HPDE6-E6E7 (cell line): ENCODE measurements at regions not wholly inside any gene's neighbourhood (a gene's known extent, or its start where the extent isn't known, plus 50 kb on each side); places are given as distances from the start of the nearest gene placed in this dataset.

Source experiments
- DNase-seq: peaks from one replicate; pipeline ENCODE4 v3.0.0; 2011; ENCODE audit warnings: missing footprints; ENCODE audit errors: extremely low spot score

DNA sequence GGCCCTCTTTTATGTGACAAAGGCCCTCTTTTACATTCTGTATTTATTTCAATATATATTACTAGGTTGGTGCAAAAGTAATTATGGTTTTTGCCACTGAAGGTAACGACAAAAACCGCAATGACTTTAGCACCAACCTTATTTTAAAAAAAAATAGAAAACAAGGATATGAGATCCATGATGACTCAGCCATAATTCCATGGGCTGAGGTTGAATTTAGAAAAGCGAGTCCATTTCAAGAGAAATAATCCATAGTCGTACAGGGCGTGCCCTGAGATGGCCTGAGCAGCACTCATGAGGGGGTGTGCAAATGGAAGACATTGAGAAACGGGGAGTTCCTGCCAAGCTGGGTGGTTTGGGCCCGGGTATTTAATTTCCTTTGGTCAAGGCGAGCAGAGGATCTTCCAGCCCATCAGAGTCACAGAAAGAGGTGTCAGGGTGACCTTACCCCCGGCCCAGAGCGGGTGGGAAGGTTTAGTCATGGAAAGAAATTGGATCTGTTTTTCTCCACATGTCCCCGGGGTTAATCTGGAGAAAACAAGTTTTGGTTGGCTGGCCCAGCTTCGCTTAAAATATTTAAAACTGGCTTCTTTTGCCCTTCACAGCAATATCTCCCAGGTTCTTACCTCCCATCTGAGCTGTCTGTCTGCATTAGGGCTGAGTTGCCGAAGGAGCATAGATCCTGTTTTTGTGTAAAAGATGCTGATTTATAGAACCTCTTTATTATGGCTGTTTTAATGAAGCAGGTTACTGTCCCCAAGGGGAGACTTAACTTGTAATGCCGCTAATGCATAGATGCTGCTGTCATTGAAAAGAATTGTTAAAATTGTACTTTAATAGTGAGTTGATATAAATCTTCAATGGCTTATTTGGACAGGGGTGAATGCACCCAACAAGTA is 255.6 kb downstream of the PREX1 start:
- DNase-seq: no peak

GRCh38 chr20:48569679-48570078 is 258.1 kb downstream of the PREX1 start:
- no peak for DNase-seq

- no peak for DNase-seq
Measured at GRCh38 chr20:48568520-48568919, 259.3 kb downstream of the PREX1 start.

GRCh38 chr20:48567145-48567544 is 260.7 kb downstream of the PREX1 start:
- DNase-seq: no peak

DNA sequence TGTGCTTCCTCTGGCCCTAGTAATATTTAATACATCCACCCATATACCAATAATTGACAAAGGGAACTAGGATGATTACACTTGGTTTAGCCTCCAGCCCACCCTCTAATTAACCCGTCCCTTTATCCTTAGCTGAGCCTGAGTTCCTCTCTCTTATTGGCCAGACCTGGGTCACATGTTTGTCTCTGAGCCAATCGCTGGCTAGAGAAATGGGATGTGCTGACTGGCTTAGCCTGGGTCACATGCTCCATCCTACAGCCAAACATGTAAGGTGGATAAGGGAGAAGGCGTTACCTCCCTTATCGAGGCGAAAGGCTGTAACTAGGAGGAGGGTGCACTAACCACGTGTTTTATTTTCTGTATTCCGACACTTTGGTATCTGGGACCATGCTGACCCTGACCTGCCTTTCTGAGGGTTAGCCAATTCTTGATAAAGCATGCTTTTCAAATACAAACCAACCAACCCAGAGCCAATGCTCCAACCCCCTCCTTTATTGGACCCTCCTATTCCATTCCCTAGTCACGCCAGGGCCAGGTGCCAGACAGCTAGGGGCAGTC is 262.7 kb downstream of the PREX1 start:
- DNase-seq: no peak

DNA sequence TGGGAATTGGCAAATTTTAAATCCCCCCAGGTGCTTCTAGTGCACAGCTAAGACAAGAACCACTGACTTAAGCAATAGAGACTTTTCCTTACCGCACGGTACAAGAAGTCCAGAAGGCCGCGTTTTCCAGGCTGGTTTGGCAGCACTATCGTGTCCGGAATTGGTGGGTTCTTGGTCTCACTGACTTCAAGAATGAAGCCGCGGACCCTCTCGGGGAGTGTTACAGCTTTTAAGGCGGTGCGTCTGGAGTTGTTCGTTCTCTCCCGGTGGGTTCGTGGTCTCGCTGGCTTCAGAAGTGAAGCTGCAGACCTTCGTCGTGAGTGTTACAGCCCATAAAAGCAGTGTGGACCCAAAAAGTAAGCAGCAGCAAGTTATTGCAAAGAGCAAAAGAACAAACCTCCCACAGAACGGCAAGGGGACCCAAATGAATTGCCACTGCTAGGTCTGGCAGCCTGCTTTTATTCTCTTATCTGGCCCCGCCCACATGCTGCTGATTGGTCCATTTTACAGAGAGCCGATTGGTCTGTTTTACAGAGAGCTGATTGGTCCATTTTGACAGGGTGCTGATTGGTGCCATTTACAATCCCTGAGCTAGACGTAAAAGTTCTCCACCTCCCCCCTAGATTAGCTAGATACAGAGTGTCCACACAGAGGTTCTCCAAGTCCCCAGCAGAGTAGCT is 264.5 kb downstream of the PREX1 start:
- DNase-seq: no peak

DNA sequence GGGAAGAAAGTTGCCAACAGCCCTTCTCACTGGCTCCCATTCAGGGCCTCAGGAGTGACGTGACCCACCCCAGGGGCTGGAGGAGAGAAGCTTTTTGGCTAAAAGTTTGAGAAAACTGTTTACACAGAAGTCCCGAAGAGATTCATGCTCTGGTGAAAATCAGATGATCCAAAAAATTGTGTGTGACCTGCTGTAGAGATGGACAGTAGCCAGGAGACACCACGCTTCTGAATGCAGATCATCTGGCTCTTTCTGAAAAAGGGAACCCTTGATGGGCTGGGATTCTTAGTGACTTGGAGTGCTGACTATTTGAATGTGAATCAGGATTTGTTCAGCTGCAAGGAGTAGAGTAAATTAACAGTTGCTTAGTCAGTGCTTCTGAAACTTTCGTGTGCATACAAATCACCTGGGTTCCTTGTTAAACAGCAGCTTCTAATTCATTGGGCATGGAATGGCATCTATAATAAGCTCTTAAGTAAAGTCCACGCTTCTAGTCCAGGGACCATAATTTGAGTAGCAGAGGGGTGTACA is 265.1 kb downstream of the PREX1 start:
- DNase-seq: no peak

GRCh38 chr20:48558906-48559305 is 268.9 kb downstream of the PREX1 start:
- DNase-seq: no peak

DNA sequence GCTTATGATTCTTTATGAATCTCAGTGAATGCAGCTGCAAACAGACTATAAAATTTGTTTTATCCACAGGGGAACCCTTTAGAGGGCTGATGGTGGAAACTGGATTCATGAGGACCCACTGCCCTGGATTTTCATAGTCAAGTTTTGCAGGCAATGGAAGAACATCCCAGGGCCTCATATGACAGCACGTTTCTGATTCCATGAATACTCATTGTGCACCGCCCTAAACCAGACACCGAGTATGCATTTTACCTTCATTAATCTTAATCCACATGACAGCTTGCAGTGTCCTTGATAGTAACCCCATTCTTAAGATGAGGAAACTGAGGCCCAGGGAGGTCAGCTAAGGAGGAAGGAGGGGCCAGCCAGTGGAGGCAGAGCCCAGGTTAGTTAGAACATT is 270.4 kb downstream of the PREX1 start:
- DNase-seq: no peak

DNA sequence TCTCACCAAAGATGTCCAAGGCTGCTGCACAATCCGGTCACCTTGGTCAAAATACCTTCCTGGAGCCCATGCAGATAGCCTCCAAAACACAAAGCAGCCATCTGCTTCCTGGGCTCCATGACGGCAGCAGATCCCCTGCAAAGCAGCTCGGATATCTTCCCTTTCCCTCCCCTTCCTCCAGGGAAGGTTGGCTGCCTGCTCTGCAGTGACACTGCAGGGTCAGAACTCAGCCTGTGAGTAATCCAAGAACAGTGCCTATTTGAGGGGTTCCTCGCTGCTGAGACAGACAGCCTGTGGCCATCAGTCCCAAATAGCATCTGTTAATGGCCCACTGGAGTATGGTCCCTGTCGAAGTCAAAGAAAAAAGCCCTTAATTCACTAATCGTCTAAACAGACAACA is 270.8 kb downstream of the PREX1 start:
- DNase-seq: no peak

DNA sequence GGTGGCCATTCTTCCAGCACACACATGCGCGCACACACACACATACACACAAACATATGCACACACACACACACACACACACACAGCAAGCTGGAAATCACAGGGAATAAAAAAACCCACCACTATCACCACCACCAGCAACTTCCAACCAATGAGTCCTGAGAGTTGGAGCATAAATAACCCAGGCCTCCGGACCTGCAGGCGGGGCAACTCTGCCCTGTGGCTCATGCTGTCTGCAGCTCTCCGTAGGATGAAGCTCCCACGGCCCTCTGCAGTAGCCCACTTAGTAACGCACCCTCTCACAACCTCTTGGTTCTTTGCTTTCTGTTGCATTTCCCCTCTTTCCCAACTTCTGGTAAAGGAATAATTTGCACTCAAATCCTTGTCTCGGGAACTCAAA is 275.2 kb downstream of the PREX1 start:
- no peak for DNase-seq

DNA sequence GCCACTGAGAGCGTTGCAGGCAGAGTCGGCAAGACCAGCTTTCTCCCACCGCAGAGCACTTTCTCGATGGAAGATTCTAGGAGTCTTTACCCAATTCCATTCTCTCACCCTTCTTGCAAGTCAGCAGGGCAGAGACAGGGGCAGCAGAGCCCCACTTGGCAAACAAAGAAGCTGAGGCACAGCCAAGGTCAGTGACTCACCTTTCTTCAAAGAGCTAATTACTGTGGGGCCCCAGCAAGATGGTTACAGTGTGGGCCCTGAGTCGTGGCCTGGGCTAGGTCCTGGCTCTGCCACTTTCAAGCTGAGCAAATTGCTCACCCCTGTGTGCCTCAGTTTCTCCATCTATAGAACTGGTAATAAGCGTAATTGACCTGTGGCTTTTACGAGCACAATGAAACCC is 277.0 kb downstream of the PREX1 start:
- DNase-seq: no peak

DNA sequence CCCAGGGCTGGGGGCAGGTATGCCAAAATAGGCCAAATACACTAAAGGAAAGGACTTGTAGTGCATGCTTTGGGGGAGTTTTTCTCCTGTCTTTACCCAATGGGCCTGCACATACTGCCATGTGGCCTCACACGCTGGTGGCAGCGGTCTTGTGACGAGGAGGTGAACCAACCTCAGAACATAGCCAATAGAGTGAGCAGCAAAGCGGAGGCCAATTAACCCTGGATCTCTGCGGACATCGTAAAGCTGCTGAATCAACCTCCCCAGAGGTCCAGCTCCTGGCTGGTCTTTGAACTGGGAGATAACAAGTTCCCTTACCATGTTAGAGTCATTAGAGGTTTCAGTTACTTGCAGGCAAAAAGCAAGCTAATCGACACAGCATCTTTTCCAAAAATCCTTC is 280.1 kb downstream of the PREX1 start:
- DNase-seq: no peak

GRCh38 chr20:48544402-48545339 is 283.1 kb downstream of the PREX1 start:
- no peak for DNase-seq

DNA sequence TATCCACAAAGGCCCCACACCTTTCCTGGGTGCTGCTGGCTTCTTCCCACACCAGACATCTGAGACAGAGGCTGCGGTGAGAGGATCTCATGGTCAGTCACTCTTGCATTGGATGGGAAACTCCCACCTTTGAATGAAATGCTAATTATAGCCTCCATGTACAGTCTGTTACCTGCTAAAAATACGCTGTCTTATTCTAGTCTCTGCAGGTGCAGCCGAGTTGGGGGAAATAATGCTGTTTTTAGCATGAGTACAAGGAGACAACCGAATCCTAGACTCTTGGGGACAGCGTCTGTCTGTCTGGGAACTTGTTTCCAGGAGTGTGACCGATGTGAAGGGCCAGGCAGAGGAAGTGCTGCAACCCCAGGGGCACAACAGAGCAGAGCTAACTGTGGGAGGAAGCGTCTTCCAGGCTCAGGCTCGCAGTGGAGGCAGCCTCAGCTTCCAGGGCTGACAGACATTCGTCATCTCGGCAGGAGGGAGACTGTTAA is 286.2 kb downstream of the PREX1 start:
- no peak for DNase-seq

GRCh38 chr20:48538856-48539255 is 288.9 kb downstream of the PREX1 start:
- no peak for DNase-seq

DNA sequence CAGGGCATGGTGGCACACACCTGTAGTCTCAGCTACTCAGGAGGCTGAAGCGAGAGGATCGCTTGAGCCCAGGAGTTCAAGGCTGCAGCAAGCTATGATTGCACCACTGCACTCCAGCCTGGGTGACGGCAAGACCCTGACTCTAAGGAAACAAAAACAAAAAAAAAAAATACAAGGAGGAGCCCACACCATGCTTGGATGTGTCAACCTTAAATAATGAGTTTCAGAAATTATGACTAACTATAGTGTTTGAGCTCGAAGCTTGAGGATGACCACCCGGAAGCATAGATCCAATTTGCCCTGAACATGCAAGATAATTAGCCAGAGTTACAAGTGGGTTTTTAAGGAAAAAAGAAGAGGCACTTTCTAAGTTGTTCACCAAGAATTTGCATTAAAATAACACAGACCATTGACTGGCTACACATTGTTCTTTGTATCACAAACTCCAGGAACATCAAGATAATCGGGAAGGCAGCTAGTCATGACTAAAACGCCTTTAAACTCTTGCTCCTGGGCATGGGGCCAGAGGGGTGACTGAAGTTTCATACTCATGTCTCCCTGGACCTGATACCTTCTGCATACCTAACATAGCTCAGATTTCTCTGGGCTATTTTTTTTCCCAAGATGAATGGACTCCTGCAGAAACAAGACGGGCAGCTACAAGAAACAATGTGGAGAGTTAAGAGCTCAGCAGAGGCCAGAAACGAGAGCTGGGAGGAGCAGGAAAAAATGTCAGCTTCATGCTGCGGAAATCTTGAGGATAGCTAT is 289.6 kb downstream of the PREX1 start:
- peak; percentile 82 for DNase-seq

DNA sequence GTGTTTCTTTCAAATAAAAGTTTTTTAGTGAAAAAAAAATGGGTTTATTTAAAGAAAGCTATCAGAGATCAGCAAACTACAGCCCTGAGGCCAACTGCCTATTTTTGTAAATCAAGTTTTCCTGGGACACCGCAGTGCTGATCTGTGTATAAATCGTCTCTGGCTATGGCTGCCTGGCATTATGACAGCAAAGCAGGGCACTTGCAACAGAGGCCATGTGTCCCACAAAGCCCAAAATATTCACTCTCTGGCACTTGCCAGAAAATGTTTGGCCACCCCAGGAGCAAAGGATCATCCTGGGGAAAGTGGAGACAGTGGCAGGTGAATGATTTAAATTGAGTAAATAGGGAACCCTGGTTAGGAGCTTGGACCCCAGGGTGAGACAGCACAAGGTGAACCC is 291.6 kb downstream of the PREX1 start:
- no peak for DNase-seq

GRCh38 chr20:48535556-48535955 is 292.2 kb downstream of the PREX1 start:
- DNase-seq: no peak

DNA sequence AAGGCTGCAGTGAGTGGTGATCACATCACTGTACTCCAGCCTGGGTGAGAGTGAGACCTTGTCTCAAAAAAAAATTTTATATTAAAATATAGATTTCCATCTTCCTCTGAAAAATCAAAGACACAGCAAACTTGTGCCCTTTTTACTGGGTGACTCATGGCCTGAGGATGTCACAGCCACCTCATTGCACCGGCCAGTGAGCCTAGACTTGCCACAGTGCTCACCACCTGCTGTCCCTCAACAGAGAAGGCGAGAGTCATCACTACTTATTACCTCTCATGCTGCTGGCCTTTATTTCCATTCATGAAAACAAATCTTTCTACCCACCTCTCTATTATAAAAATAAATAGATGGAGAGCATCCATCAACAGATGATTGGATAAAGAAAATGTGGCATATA is 295.8 kb downstream of the PREX1 start:
- no peak for DNase-seq

DNA sequence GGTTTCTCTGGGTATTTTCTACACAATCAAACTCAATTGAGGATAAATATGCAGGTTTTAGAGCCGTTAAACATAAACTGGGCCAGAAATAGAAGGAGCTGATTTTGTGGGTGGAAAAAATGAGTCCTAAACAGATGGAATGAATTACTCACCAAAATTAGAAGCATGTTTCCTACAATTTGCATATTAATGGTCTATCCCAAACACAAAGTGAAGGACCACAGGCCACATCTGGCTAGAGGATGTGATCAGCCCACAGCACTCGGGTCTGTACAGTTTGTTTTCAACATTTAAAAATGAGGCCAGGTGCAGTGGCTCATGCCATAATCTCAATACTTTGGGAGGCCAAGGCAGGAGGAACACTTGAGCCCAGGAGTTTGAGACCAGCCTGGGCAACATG is 296.3 kb downstream of the PREX1 start:
- no peak for DNase-seq
